ENCODE measurements at regions not wholly inside any gene's neighbourhood (a gene's known extent, or its start where the extent isn't known, plus 50 kb on each side); places are given as distances from the start of the nearest gene placed in this dataset.
"Not testable (repeated sequence)": the region's sequence is repeated elsewhere in the genome, so short reads cannot be mapped to it uniquely, and the experiment has no call there.

DNA sequence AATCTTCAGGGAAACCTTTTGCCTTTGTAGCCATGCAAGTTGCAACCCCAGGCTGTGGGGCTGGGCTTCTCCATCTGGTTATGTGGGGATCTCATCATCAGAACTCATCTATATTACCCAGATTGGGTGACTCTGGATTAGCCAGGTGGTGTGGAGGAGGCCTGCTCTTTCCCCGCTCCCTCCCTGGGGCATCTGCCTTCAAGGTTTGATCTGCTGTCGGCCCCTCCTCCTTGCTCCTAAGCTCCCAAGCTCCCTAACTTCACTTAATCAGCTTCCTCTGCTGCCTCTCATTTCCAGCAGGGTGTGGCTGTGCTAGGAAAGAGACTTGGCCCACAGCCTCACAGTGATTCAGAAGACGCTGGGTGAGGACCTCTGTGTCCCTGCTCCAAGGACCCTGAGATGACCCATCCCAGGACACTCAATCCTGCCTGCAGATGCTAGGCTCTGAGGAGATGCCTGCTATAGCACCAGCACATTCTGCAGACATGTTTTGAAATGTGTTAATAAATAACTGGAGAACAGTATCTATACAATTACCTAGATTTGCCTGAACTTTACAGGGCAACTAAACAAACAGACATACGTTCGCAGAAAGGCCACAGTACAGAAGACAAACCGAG, 392.1 kb upstream of the PODXL start:
- no peak for DNase-seq (ENCODE audit: low spot score)
- H3K4me1 Mint-ChIP-seq (ENCODE audit: low read depth): peaks cover 4% of the 10 kb centered on the region
- no peak overlapping the region for H3K27ac Mint-ChIP-seq
- H3K9me3 Mint-ChIP-seq: no peaks in the 10 kb centered on the region
- H3K4me3 Mint-ChIP-seq (ENCODE audit: low read depth): no peak overlapping the region
- H3K27me3 Mint-ChIP-seq (ENCODE audit: low read depth): peaks cover 10% of the 10 kb centered on the region
- intact Hi-C loops (cut with micrococcal nuclease): loop anchor here (10.0 kb wide), 1 partner anchor 626 kb away; the partner anchor contains the start of gene PLXNA4
- no peaks in the 10 kb centered on the region for H3K36me3 Mint-ChIP-seq (ENCODE audit: low read depth)

DNA sequence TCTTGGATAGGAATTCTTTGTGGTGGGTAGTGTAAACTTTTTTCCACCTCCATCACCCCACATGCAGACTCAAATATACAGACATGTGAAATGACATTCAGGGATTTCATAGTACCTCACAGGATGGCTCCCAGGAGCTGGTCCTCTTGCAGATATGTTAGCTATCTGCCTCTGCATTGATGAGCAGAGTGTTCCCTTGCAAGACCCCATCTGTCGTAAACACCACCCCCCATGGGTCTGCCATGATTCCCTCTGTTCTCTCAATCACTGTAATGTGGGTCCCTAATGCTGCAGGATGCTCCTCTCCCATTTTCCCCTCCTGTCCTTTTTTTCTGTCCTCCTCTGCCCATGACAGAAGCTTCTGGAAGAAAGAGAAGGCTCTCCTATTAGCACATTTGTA, 391.2 kb upstream of the PODXL start:
- H3K4me1 Mint-ChIP-seq (ENCODE audit: low read depth): peaks cover 4% of the 10 kb centered on the region
- H3K9me3 Mint-ChIP-seq: no peaks in the 10 kb centered on the region
- H3K27me3 Mint-ChIP-seq (ENCODE audit: low read depth): peaks cover 10% of the 10 kb centered on the region
- H3K36me3 Mint-ChIP-seq (ENCODE audit: low read depth): no peaks in the 10 kb centered on the region
- no peak overlapping the region for H3K4me3 Mint-ChIP-seq (ENCODE audit: low read depth)
- no peak for DNase-seq (ENCODE audit: low spot score)
- H3K27ac Mint-ChIP-seq: no peak overlapping the region
- intact Hi-C loops (cut with micrococcal nuclease): loop anchor here (10.0 kb wide), 1 partner anchor 627 kb away; the partner anchor contains the start of gene PLXNA4

DNA sequence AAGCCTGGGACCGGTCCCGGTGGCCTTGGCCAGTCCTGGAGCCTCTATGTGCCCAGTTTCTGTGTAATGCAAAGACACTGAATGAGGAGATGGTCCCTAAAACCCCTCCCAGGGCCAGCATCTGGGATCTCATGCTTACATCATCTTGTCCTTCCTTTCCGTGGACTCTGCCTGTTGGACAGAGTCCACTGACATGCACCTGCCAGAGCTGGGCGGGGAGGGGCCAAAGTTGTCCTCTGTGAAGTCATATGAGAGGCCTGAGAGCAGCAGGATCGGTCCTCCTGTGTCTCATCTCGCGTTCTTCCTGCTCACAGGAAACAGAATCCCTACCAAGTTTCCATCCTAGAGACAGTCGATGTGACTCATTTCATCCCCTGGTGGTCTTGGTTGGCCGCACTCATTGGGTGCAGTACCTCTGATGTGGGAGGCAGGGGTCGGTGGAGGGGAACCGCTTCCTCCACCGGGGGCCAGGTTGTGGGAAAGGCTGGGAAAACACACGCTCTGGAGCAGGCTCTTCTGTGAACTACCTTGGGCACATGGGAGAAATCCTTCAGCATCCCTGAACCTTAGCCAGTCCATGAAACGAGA, 389.6 kb upstream of the PODXL start:
- H3K4me3 Mint-ChIP-seq (ENCODE audit: low read depth): no peak overlapping the region
- intact Hi-C loops (cut with micrococcal nuclease): loop anchor here (10.0 kb wide), 1 partner anchor 629 kb away; the partner anchor contains the start of gene PLXNA4
- peaks cover 4% of the 10 kb centered on the region for H3K4me1 Mint-ChIP-seq (ENCODE audit: low read depth)
- H3K36me3 Mint-ChIP-seq (ENCODE audit: low read depth): no peaks in the 10 kb centered on the region
- H3K27ac Mint-ChIP-seq: no peak overlapping the region
- no peak for DNase-seq (ENCODE audit: low spot score)
- H3K9me3 Mint-ChIP-seq: no peaks in the 10 kb centered on the region
- H3K27me3 Mint-ChIP-seq (ENCODE audit: low read depth): peaks cover 10% of the 10 kb centered on the region

GRCh38 chr7:131945313-131945911, 389.0 kb upstream of the PODXL start:
- Mint-ChIP-seq H3K36me3 (ENCODE audit: low read depth) (no peaks in the 10 kb centered on the region), H3K4me1 (ENCODE audit: low read depth) (peaks cover 4% of the 10 kb centered on the region), H3K4me3 (ENCODE audit: low read depth) (no peak overlapping the region), H3K27ac (no peak overlapping the region), H3K9me3 (no peaks in the 10 kb centered on the region), H3K27me3 (ENCODE audit: low read depth) (peaks cover 10% of the 10 kb centered on the region)
- peak; percentile 11 for DNase-seq (ENCODE audit: low spot score)
- intact Hi-C loops (cut with micrococcal nuclease): loop anchor here (10.0 kb wide), 1 partner anchor 629 kb away; the partner anchor contains the start of gene PLXNA4

DNA sequence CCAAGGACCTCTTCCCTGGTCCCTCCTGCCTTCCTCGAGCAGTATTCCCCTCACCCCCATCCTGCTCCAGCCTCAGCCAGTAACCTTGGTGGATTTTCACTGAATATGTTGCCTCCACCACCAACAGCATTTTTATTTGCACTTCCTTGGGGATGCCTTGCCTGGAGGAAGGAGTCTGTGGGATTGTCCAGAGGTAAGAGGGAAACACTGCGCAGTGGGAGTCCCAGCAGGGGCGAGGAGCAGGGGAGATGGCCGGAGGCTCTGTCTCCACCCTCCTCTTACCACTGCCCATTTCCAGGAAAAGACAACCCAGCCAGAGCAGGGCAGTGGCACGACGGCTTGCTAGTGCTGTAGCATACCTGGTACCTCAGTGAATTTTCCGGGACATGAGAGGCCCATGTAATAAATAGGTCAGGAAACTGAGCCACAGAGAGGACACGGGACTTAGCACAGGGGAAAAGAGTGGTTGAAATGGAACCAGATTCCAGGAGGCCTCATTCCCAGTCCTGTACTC, 388.2 kb upstream of the PODXL start:
- Mint-ChIP-seq H3K9me3 (no peaks in the 10 kb centered on the region), H3K4me1 (ENCODE audit: low read depth) (peaks cover 4% of the 10 kb centered on the region), H3K36me3 (ENCODE audit: low read depth) (no peaks in the 10 kb centered on the region), H3K27ac (no peak overlapping the region), H3K27me3 (ENCODE audit: low read depth) (peaks cover 10% of the 10 kb centered on the region), H3K4me3 (ENCODE audit: low read depth) (no peak overlapping the region)
- no peak for DNase-seq (ENCODE audit: low spot score)
- intact Hi-C loops (cut with micrococcal nuclease): loop anchor here (10.0 kb wide), 1 partner anchor 630 kb away; the partner anchor contains the start of gene PLXNA4

- Mint-ChIP-seq H3K4me1 (ENCODE audit: low read depth) (peaks cover 4% of the 10 kb centered on the region), H3K9me3 (no peaks in the 10 kb centered on the region), H3K27ac (no peak overlapping the region), H3K36me3 (ENCODE audit: low read depth) (no peaks in the 10 kb centered on the region), H3K4me3 (ENCODE audit: low read depth) (no peak overlapping the region), H3K27me3 (ENCODE audit: low read depth) (peaks cover 8% of the 10 kb centered on the region)
- no peak for DNase-seq (ENCODE audit: low spot score)
- intact Hi-C loops (cut with micrococcal nuclease): loop anchor here (10.0 kb wide), 1 partner anchor 631 kb away; the partner anchor contains the start of gene PLXNA4
These were observed 387.2 kb upstream of the PODXL start for GRCh38 chr7:131943646-131944045.

GRCh38 chr7:131943211-131943610, 386.8 kb upstream of the PODXL start:
- intact Hi-C loops (cut with micrococcal nuclease): loop anchor here (10.0 kb wide), 1 partner anchor 632 kb away; the partner anchor contains the start of gene PLXNA4
- Mint-ChIP-seq H3K27ac (no peak overlapping the region), H3K27me3 (ENCODE audit: low read depth) (peaks cover 6% of the 10 kb centered on the region), H3K36me3 (ENCODE audit: low read depth) (no peaks in the 10 kb centered on the region), H3K4me1 (ENCODE audit: low read depth) (peaks cover 4% of the 10 kb centered on the region), H3K4me3 (ENCODE audit: low read depth) (no peak overlapping the region), H3K9me3 (no peaks in the 10 kb centered on the region)
- no peak for DNase-seq (ENCODE audit: low spot score)

DNA sequence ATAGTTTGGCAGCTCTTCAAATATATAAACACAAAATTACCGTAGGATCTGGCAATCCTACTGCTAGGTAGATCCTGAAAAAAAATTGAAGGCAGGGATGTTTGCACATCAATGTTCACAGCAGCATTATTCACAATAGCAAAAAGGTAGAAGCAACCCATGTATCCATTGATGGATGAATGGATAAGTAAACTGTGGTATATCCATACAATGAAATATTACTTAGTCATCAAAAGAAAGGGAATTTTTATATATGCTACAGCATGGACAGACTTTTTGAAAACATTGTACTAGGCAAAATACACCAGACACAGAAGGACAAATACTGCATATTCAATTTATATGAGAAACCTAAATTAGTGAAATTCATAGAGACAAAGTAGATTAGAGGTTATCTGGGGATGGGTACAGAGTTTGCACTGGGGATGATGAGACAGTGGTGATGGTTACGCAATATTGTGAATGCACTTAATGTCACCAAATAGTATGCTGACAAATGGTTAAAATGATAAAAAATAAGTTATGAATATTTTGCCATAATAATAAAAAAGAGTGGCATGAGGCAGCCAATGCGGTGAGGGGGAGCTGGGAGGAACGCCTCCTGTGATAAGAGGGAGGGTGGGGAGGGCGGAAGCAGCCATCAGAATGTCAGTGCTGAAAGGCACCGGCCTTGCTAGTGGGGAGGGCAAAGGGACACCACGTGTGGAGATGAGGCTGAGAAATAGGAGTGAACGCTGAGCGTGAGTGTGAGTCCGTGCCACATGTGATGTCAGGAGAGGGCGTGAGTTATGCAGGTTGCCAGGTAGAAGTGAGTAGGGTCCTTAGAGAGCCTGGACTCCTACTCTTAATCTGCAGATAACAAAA, 386.1 kb upstream of the PODXL start:
- Mint-ChIP-seq H3K4me1 (ENCODE audit: low read depth) (peaks cover 4% of the 10 kb centered on the region), H3K9me3 (no peaks in the 10 kb centered on the region), H3K36me3 (ENCODE audit: low read depth) (no peaks in the 10 kb centered on the region), H3K27ac (no peak overlapping the region), H3K27me3 (ENCODE audit: low read depth) (peaks cover 6% of the 10 kb centered on the region), H3K4me3 (ENCODE audit: low read depth) (no peak overlapping the region)
- intact Hi-C loops (cut with micrococcal nuclease): loop anchor here (10.0 kb wide), 1 partner anchor 632 kb away; the partner anchor contains the start of gene PLXNA4
- no peak for DNase-seq (ENCODE audit: low spot score)

DNA sequence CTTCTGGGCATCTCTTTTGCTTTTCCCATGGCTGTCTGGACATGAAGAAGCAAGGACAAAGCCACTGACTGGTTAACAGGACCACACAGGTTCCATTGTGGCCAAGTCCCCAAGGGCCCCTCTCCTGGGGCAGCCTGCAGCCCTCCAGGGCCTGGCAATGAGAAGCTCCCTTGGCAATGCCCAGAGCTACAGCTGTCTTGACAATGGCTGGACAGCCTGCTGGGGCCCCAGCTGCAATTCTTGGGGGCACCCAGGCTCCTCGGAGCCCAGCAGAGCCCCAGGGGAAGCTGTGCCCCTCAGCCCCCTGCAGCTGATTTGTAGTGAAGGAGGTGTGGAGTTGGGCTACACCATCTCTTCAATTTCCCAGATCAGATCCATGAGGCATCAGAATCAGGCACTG, 384.9 kb upstream of the PODXL start:
- no peak for DNase-seq (ENCODE audit: low spot score)
- peaks cover 4% of the 10 kb centered on the region for H3K4me1 Mint-ChIP-seq (ENCODE audit: low read depth)
- H3K27ac Mint-ChIP-seq: no peak overlapping the region
- no peaks in the 10 kb centered on the region for H3K36me3 Mint-ChIP-seq (ENCODE audit: low read depth)
- H3K27me3 Mint-ChIP-seq (ENCODE audit: low read depth): peaks cover 2% of the 10 kb centered on the region
- intact Hi-C loops (cut with micrococcal nuclease): loop anchor here (10.0 kb wide), 1 partner anchor 634 kb away; the partner anchor contains the start of gene PLXNA4
- H3K4me3 Mint-ChIP-seq (ENCODE audit: low read depth): no peak overlapping the region
- H3K9me3 Mint-ChIP-seq: no peaks in the 10 kb centered on the region

- DNase-seq (ENCODE audit: low spot score): no peak
- Mint-ChIP-seq H3K4me1 (ENCODE audit: low read depth) (peaks cover 3% of the 10 kb centered on the region), H3K27me3 (ENCODE audit: low read depth) (no peaks in the 10 kb centered on the region)
These were observed 384.3 kb upstream of the PODXL start for GRCh38 chr7:131940621-131941165.

DNA sequence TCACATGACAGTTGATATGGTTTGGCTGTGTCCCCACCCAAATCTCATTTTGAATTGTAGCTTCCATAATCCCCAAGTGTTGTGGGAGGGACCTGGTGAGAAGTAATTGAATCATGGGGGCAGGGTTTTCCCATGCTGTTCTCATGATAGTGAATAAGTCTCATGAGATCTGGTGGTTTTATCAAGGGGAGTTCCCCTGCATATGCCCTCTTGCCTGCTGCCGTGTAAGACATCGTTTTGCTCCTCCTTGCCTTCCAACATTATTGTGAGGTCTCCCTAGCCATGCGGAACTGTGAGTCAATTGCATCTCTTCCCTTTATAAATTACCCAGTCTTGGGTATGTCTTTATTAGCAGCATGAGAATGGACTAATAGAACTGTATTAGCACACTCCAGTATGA, 382.4 kb upstream of the PODXL start:
- H3K4me3 Mint-ChIP-seq (ENCODE audit: low read depth); intact Hi-C loops (cut with micrococcal nuclease); DNase-seq (ENCODE audit: low spot score); H3K4me1 Mint-ChIP-seq (ENCODE audit: low read depth); H3K36me3 Mint-ChIP-seq (ENCODE audit: low read depth); H3K27ac Mint-ChIP-seq; H3K9me3 Mint-ChIP-seq; H3K27me3 Mint-ChIP-seq (ENCODE audit: low read depth): not testable (repeated sequence)

More at GRCh38 chr7:131940621-131941165, 384.3 kb upstream of the PODXL start:
- intact Hi-C loops (cut with micrococcal nuclease): loop anchor here (10.0 kb wide), 1 partner anchor 634 kb away; the partner anchor contains the start of gene PLXNA4
- Mint-ChIP-seq H3K27ac (no peak overlapping the region), H3K4me3 (ENCODE audit: low read depth) (no peak overlapping the region), H3K9me3 (no peaks in the 10 kb centered on the region), H3K36me3 (ENCODE audit: low read depth) (no peaks in the 10 kb centered on the region)

- Mint-ChIP-seq H3K36me3 (ENCODE audit: low read depth) (no peaks in the 10 kb centered on the region), H3K27me3 (ENCODE audit: low read depth) (no peaks in the 10 kb centered on the region), H3K4me1 (ENCODE audit: low read depth) (no peaks in the 10 kb centered on the region), H3K4me3 (ENCODE audit: low read depth) (no peak overlapping the region), H3K9me3 (no peaks in the 10 kb centered on the region), H3K27ac (no peak overlapping the region)
- intact Hi-C loops (cut with micrococcal nuclease): no loop called here
- no peak for DNase-seq (ENCODE audit: low spot score)
These were observed 381.4 kb upstream of the PODXL start for GRCh38 chr7:131937868-131938267.
